NCI-H1105 (cell line): ENCODE measurements at regions not wholly inside any gene's neighbourhood (a gene's known extent, or its start where the extent isn't known, plus 50 kb on each side); places are given as distances from the start of the nearest gene placed in this dataset.
A peak's percentile ranks its signal among the peaks of the same experiment; 100 is the strongest.
"Not testable (repeated sequence)": the region's sequence is repeated elsewhere in the genome, so short reads cannot be mapped to it uniquely, and the experiment has no call there.

Experiments used
- DNase-seq: peaks from one replicate; lab custom pipeline; 2025; lab: John Stamatoyannopoulos, UW

DNA sequence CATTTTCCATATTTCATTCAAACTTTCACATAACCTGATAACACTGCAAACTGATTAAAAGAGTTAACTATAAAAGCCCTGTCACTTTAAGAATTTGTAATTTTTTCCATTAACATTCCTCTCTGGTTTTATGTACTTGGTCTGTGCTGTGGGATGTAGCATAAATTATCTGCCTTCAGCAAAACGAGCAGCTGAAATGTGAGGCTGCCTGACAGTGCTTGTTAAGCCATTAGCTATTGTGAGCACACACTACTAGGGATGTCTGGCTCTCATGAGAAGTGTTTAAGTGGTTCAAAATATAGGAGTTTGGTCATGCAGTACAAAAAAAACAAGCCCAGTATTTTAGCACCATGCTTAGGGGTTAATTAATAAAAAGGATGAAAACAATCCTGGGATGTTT is 63.0 kb downstream of the HOXA1 start:
- DNase-seq = peak; percentile 75

- no peak for DNase-seq
Observed at GRCh38 chr7:27031289-27032172, 64.3 kb downstream of the HOXA1 start.

- DNase-seq = no peak
Observed at GRCh38 chr7:27030393-27031050, 65.3 kb downstream of the HOXA1 start.

DNA sequence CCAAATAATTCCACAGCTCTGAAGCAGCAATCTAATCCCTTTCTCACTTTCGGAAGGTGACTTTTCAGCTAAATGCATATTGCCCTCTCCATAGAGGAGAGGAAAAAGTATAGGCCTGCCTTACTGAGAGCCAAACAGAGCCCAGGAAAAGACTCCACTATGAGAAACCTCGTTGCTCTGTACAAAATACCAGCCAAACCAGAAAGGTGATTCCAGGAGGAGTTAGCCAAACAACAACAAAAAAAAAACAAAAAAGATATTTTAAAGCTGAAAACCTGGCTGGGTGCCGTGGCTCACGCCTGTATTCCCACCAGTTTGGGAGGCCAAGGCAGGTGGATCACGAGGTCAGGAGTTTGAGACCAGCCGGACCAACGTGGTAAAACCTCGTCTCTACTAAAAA is 70.5 kb downstream of the HOXA1 start:
- DNase-seq = no peak

DNA sequence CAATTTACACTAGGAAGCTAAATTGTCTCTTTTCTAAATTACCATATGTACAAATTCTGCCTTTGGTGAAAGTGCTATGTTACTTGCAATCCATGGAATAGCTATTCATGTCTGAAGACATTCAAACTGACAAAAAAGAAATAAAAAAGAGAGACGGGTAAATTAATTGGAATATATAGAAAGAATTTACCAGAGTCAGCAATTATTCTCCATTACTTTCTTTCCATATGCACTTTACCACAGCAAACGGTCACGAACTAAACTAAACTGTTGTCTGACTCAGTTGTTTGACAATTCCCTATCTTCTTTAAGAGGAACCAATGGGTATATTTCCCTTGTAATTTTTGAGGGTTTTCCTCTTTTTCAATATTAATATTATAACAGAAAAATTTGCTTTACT is 85.7 kb downstream of the HOXA1 start:
- no peak for DNase-seq

GRCh38 chr7:27000496-27000895 is 95.3 kb downstream of the HOXA1 start:
- DNase-seq = no peak

DNA sequence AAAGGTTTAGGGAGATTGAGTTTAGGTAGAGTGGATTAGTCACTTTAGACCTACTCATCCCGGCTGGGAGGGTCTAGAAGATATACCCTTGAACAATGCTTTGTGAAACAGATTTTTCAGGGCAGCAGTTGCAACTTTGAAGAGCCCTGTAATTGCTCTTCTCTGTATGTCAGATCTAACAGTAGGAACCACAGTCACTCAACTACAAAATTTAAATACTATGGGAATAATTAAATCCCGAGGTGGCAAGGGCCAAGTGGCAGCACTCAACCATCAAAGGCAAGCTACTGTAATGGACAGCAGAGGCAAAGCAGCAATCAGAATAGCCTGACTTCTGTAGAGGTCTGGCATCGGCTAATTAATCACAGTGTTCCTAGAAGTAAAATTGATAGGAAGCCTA is 97.5 kb downstream of the HOXA1 start:
- DNase-seq = not testable (repeated sequence)

DNA sequence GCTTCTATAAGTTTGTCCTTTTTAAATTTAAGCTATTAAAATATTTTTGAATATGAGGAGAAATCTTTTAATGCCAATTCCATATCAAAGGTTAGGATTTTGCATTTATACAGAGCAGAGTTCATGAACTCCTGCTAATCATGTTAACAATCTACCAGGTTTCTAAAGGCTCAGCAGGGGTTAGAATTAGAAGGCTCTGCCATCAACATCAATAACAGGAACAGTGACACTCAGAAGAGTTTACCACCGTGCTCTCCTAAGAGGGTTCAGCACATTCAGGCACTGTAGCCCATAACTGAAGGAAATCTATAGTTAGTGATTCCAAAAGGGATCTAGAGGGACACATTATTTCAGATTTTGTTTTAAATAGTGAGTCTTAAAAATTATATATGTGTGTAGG is 100.1 kb downstream of the HOXA1 start:
- no peak for DNase-seq

GRCh38 chr7:26993816-26994810 is 101.7 kb downstream of the HOXA1 start:
- DNase-seq = no peak

- DNase-seq = no peak
Observed at GRCh38 chr7:26992670-26993069, 103.1 kb downstream of the HOXA1 start.

GRCh38 chr7:26991796-26992195 is 104.0 kb downstream of the HOXA1 start:
- DNase-seq = no peak

DNA sequence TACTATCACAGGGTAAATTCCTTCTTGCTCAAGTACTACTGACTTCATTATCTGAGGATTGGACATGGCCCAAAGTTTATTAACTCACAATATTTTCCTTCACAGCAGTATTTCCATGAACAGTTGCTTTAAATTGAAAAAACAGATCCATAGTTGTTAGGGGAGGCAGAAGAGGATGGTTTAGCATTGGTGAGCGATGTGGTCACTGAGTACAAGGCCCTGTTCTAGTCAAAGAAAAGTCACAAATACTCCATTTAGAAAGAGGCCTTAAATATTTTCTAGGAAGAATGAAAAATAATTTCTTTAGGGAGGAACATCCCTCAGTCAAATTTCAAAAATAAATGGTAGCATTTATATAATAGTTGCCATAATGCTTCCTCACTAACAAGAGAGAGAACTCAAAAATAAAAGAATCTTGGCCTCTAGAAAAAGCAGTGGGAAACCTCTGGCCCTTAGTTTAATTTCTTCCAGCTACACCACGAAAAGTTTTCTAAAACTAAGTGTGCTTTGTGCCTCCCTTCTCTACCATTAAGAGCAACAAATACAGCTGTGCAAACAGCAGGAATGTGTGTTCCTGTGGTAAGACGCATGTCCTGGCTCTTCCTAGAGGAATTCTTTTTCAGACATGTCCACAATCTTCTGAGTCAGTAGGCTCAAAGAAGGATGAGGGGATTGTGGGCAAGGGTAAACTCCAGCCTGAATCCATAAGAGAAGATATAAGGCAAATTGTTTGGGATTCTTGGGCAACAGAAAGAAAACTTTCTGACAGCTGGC is 105.7 kb downstream of the HOXA1 start:
- DNase-seq = no peak

- DNase-seq = no peak
Observed at GRCh38 chr7:26988836-26989374, 106.9 kb downstream of the HOXA1 start.

DNA sequence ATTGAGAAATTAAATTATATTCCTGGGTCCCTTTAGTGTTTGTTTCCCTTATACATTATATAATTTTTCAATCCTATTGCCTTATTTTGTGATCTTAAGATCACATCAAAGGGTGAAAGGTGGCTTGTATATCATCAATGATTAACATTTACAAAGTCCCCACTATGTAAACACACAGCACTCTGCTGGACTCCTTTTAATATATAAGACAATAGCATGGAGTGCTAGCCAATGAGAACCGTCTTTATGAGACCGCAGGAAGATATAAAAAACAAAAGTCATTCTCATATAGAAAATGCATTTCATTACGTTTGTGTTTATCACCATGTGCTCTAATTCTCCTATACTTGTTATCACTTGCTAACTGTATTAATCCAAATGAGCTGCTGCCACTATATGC is 108.5 kb downstream of the HOXA1 start:
- no peak for DNase-seq

GRCh38 chr7:26978146-26978545 is 113.8 kb upstream of the SKAP2 start:
- DNase-seq = no peak

DNA sequence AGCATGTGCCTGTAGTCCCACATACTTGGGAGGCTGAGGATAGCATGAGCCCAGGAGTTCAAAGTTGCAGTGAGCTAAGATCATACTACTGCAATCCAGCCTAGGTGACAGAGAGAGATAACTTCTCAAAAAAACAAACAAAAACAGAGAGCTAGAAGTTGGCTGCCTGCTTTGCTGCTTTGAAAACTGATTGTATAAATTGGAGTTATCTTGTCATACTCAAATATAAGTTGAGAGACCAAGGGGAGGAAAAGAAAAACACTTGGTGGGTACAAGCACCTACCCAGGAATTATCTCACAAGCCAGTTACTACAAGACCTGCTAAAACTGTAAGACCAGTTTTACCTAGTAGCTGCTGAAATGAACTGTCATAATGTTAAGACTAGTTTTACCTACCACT is 112.5 kb upstream of the SKAP2 start:
- DNase-seq = no peak

DNA sequence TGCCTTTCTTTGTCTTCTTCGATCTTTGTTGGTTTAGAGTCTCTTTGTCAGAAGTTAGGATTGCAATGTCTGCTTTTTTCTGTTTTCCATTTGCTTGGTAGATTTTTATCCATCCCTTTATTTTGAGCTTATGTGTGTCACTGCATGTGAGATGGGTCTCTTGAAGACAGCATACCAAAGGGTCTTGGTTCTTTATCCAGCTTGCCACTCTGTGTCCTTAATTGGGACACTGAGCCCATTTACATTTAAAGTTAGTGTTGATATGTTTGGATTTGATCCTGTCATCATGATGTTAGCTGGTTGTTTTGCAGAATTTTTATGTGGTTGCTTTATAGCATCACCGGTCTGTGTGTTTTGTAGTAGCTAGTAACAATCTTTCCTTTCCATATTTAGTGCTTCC is 107.5 kb upstream of the SKAP2 start:
- not testable (repeated sequence) for DNase-seq

- DNase-seq = no peak
Observed at GRCh38 chr7:26965724-26966123, 101.3 kb upstream of the SKAP2 start.

DNA sequence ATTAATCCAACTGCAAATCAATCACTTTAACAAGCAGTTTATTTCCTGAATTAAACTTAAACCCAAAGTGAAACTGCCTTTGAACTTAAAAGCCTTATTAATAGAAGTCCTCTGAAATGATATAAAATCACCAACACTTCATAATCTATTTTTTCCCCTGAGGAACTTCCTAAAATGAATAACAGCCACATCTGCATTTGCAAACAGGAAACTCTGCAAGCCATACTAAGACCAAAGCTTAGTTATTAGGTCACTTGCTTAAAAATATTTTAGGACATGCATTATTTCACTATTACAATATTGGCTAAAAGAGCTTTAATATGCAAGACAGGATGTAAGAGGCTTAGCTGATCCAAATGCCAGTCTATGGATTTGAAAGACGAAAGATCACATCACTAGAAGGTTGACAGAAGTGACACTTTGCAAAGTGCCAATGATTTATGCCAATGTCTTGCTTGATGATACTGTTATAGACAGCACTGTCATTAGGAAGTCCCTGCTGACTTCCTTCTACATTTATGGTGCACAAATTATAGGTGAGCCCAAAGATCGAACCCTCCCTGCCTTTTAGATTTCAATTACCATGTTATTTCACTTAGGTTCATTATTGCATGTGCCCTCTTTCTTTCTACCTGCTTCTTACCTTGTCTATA is 99.9 kb upstream of the SKAP2 start:
- DNase-seq = no peak

- no peak for DNase-seq
Observed at GRCh38 chr7:26959290-26959689, 94.9 kb upstream of the SKAP2 start.

DNA sequence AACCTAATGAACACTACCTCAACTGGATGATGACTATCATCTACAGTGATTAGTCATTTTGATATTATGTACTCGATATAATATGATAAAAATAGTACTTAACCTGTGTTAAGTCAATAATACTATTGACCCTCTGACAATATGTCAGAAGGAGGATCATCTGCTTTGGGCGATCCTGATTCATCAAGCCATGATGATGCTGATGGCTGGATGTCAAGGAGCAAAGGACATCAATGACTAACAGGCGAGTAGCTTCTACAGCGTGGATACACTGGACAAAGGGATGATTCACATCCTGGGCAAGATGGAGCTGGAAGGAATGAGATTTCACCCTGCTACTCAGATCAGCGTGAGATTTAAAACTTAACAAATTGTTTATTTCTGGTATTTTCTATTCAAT is 94.4 kb upstream of the SKAP2 start:
- no peak for DNase-seq
